Keratinocyte (primary cell): ENCODE measurements at regions not wholly inside any gene's neighbourhood (a gene's known extent, or its start where the extent isn't known, plus 50 kb on each side); places are given as distances from the start of the nearest gene placed in this dataset.

Experiments used
- DNase-seq: peaks from one replicate; pipeline ENCODE4 v3.0.0-alpha.2; 2011; ENCODE audit warnings: low read depth, missing footprints, low spot score
- FAIRE-seq: peaks from 2 replicates; lab custom pipeline; 2011; peaks lifted over from hg19 to GRCh38; lab: Jason Lieb, UNC
- H2AFZ ChIP-seq: 2 replicates; pipeline ENCODE4 v1.6.0; 2012; ENCODE audit warnings: low read length, control low read depth, inconsistent platforms; ENCODE audit not compliant: control insufficient read depth
- H3K27ac ChIP-seq: 2 replicates; pipeline ENCODE4 v1.5.1; 2011; ENCODE audit warnings: low read length; ENCODE audit not compliant: control insufficient read depth, insufficient read depth
- H3K27me3 ChIP-seq: 3 replicates; pipeline ENCODE4 v1.6.0; 2011; ENCODE audit warnings: low read length; ENCODE audit not compliant: control insufficient read depth, insufficient read depth; ENCODE audit errors: extremely low read depth
- H3K36me3 ChIP-seq, 2 experiments: 2 replicates in 1 of 2; 3 replicates in 1 of 2; pipeline ENCODE4 v1.5.1; 2011; ENCODE audit warnings: low read length in 2 of 2, mild to moderate bottlenecking in 1 of 2; ENCODE audit not compliant: control insufficient read depth in 2 of 2, insufficient read depth in 2 of 2; ENCODE audit errors: extremely low read depth in 1 of 2
- H3K4me1 ChIP-seq: 3 replicates; pipeline ENCODE4 v1.5.1; 2011; ENCODE audit warnings: low read length; ENCODE audit not compliant: control insufficient read depth, insufficient read depth; ENCODE audit errors: extremely low read depth
- H3K4me2 ChIP-seq: 3 replicates; pipeline ENCODE4 v1.6.0; 2011; ENCODE audit warnings: low read depth, low read length; ENCODE audit not compliant: control insufficient read depth, insufficient read depth; ENCODE audit errors: extremely low read depth
- H3K4me3 ChIP-seq, 3 experiments: fragments of 200-600 bp in 1 of 3; sonication (generic) in 1 of 3; 2 replicates in 2 of 3; 3 replicates in 1 of 3; pipeline ENCODE4 v1.5.1; 2011 to 2016; ENCODE audit warnings: low read length in 3 of 3, mild to moderate bottlenecking in 3 of 3, control low read depth in 2 of 3, inconsistent platforms in 1 of 3, low read depth in 1 of 3, mixed read lengths in 1 of 3, mixed run types in 1 of 3, moderate library complexity in 1 of 3; ENCODE audit not compliant: control insufficient read depth in 2 of 3, insufficient read depth in 2 of 3; ENCODE audit errors: extremely low read depth in 1 of 3
- H3K79me2 ChIP-seq: 2 replicates; pipeline ENCODE4 v1.6.0; 2012; ENCODE audit warnings: low read length; ENCODE audit not compliant: control insufficient read depth, insufficient read depth
- H3K9ac ChIP-seq: 3 replicates; pipeline ENCODE4 v1.6.0; 2011; ENCODE audit warnings: low read length; ENCODE audit not compliant: control insufficient read depth, insufficient read depth; ENCODE audit errors: extremely low read depth
- H3K9me1 ChIP-seq: 3 replicates; pipeline ENCODE4 v1.6.0; 2011; ENCODE audit warnings: low read length; ENCODE audit not compliant: control insufficient read depth, insufficient read depth; ENCODE audit errors: extremely low read depth
- H3K9me3 ChIP-seq: 2 replicates; pipeline ENCODE4 v1.5.1; 2012; ENCODE audit warnings: low read depth, low read length; ENCODE audit not compliant: control insufficient read depth
- H4K20me1 ChIP-seq: 3 replicates; pipeline ENCODE4 v1.6.0; 2011; ENCODE audit warnings: low read length; ENCODE audit not compliant: control insufficient read depth, insufficient read depth; ENCODE audit errors: extremely low read depth
- CTCF ChIP-seq, 3 experiments: IDR thresholded peaks in 1 of 3; conservative IDR thresholded peaks in 1 of 3; optimal IDR thresholded peaks in 1 of 3; 2 replicates in 2 of 3; 3 replicates in 1 of 3; pipeline versions ENCODE3 to v1.5.1; 2011; ENCODE audit warnings: low read length in 3 of 3, mild to moderate bottlenecking in 3 of 3, moderate library complexity in 2 of 3, control low read depth in 1 of 3, inconsistent platforms in 1 of 3; ENCODE audit not compliant: insufficient read depth in 2 of 3; ENCODE audit errors: extremely low read depth in 1 of 3
- EZH2 ChIP-seq: IDR thresholded peaks from one replicate; pipeline ENCODE4 v1.6.1; 2012; ENCODE audit warnings: inconsistent platforms, mild to moderate bottlenecking, low read length, moderate library complexity
- dilution Hi-C: fragments of 300-500 bp; cut with MboI; formaldehyde crosslinking; loops from one replicate; pipeline ENCODE4 v1.7.0; 2020; ENCODE audit warnings: low sequenced_read_pairs; ENCODE audit not compliant: extremely low pct_ligation_motif_present

DNA sequence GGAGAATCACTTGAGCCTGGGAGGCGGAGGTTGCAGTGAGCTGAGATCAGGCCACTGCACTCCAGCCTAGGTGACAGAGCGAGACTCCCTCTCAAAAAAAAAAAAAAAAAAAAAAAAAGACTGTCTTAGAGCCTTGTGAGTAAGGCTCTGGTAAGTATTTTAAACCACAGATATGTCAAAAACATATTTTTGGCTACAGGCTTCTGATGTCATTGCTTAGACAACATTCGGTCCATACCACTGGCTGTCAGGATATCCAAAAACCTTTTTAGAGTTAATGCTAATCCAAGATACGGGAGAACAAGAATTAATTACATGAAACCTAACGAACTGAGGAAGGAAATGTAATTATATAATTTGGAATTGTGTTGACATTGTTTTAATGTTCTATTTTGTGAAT lies 999.5 kb upstream of the PABPC4L start:
- H3K79me2 ChIP-seq: no peaks in the 10 kb centered on the region
- no peaks in the 10 kb centered on the region for H3K9me3 ChIP-seq
- H3K4me1 ChIP-seq: no peaks in the 10 kb centered on the region
- H3K4me2 ChIP-seq: no peak overlapping the region
- TF ChIP-seq CTCF (optimal IDR thresholded peaks at IDR 0.05 in 1 of 3, IDR thresholded peaks at IDR 0.05 in 1 of 3, conservative IDR thresholded peaks at IDR 0.05 in 1 of 3; ENCODE audit: extremely low read depth in 1 of 3, insufficient read depth in 2 of 3, low read length in 3 of 3) (no peak), EZH2 (no peak)
- no peaks in the 10 kb centered on the region for H3K9me1 ChIP-seq
- DNase-seq (no peak), FAIRE-seq (no peak)
- H3K27ac ChIP-seq: no peak overlapping the region
- H3K27me3 ChIP-seq: no peaks in the 10 kb centered on the region
- H4K20me1 ChIP-seq: no peaks in the 10 kb centered on the region
- no peak overlapping the region for H3K4me3 ChIP-seq
- H3K9ac ChIP-seq: no peak overlapping the region
- no peak overlapping the region for H2AFZ ChIP-seq
- dilution Hi-C loops: no loop called here
- no peaks in the 10 kb centered on the region for H3K36me3 ChIP-seq

DNA sequence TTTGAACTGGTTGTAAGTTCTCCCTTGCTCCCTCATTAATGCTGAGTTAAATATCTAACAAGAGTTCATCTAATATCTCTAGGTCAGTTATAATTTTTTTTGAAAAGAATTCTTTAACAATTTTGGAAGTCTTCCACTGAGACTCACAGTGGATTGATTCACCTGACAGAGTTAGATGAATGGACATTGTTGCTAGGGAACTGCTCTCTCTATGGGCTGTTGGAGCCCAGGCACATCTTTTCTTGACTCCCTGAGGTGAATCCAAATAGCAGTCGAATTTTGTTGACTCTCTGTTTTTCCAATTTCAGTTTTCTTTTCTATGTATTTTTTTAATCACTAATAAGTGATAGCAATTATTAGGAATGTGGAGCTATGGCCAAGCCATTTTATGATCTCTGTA lies 996.1 kb upstream of the PABPC4L start:
- TF ChIP-seq EZH2 (no peak), CTCF (optimal IDR thresholded peaks at IDR 0.05 in 1 of 3, IDR thresholded peaks at IDR 0.05 in 1 of 3, conservative IDR thresholded peaks at IDR 0.05 in 1 of 3; ENCODE audit: extremely low read depth in 1 of 3, insufficient read depth in 2 of 3, low read length in 3 of 3) (no peak)
- H4K20me1 ChIP-seq: no peaks in the 10 kb centered on the region
- no peaks in the 10 kb centered on the region for H3K36me3 ChIP-seq
- H3K4me3 ChIP-seq: no peak overlapping the region
- DNase-seq (no peak), FAIRE-seq (no peak)
- H3K4me1 ChIP-seq: no peaks in the 10 kb centered on the region
- no peak overlapping the region for H2AFZ ChIP-seq
- H3K4me2 ChIP-seq: no peak overlapping the region
- H3K27me3 ChIP-seq: no peaks in the 10 kb centered on the region
- dilution Hi-C loops: no loop called here
- no peaks in the 10 kb centered on the region for H3K9me1 ChIP-seq
- no peak overlapping the region for H3K9ac ChIP-seq
- H3K9me3 ChIP-seq: no peaks in the 10 kb centered on the region
- H3K79me2 ChIP-seq: no peaks in the 10 kb centered on the region
- H3K27ac ChIP-seq: no peak overlapping the region
